ENCODE measurements at regions not wholly inside any gene's neighbourhood (a gene's known extent, or its start where the extent isn't known, plus 50 kb on each side); places are given as distances from the start of the nearest gene placed in this dataset.
"Not testable (repeated sequence)": the region's sequence is repeated elsewhere in the genome, so short reads cannot be mapped to it uniquely, and the experiment has no call there.

DNA sequence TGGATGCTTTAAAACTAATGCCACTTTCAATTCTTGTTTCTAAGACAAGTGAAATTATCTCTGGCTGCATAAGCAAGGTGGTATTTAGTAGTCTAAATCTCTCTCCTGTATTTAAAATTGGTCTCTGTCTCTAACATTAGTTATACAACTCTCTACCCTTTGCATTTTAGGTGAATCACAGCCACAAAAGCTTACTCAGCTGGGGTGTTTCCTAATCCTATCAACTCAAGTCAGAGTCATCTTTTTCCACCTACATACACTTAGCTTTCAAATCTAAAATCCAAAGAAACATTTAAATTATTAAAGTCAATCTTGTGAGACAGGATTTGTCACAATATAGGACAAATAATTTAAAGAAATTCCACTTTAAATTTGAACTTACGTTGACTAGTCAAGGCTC, 255.1 kb upstream of the CXADR start:
- Histone ChIP-seq H3K9ac (ENCODE audit: insufficient read length) (no peak overlapping the region), H3K27ac (no peak overlapping the region), H3K4me3 (no peak overlapping the region), H3K36me3 (ENCODE audit: insufficient read depth, low read length) (no peaks in the 10 kb centered on the region), H3K9me3 (ENCODE audit: low read depth, low read length) (no peaks in the 10 kb centered on the region)
- TF ChIP-seq POLR2AphosphoS5 (IDR thresholded peaks at IDR 0.05; ENCODE audit: borderline replicate concordance, low read depth, low read length) (no peak), FOXP2 (optimal IDR thresholded peaks at IDR 0.05; ENCODE audit: control extremely low read depth, extremely low read length, insufficient read depth) (no peak), EZH2 (IDR thresholded peaks at IDR 0.05) (no peak)
- DNase-seq (ENCODE audit: low read depth, low spot score): no peak

DNA sequence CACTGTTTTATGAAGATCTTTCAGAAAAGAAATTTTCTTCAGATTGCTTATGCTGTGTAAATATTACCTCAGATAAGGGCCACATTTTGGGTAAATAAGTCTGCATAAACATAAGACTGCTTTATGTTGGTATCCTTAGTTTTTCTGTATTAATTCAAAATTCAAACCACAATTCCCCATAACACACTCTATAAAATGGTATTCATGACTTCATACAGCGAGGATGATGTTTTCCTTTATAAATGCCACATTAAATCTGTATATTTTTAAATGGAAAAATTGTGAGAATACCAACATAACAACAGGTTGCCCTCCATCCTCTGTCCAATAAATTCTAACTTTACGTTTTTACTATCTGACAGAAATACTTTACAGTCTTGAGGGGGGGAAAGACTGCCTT, 248.7 kb upstream of the CXADR start:
- Histone ChIP-seq H3K36me3 (ENCODE audit: insufficient read depth, low read length) (no peaks in the 10 kb centered on the region), H3K4me3 (peak overlapping the region; percentile 42), H3K9me3 (ENCODE audit: low read depth, low read length) (no peaks in the 10 kb centered on the region), H3K9ac (ENCODE audit: insufficient read length) (no peak overlapping the region), H3K27ac (peak overlapping the region; percentile 84)
- TF ChIP-seq EZH2 (IDR thresholded peaks at IDR 0.05): no peak
- TF ChIP-seq POLR2AphosphoS5 (IDR thresholded peaks at IDR 0.05; ENCODE audit: borderline replicate concordance, low read depth, low read length): peak; percentile 18; the same call in 1 of the 2 replicates
- DNase-seq (ENCODE audit: low read depth, low spot score): peak; percentile 67

DNA sequence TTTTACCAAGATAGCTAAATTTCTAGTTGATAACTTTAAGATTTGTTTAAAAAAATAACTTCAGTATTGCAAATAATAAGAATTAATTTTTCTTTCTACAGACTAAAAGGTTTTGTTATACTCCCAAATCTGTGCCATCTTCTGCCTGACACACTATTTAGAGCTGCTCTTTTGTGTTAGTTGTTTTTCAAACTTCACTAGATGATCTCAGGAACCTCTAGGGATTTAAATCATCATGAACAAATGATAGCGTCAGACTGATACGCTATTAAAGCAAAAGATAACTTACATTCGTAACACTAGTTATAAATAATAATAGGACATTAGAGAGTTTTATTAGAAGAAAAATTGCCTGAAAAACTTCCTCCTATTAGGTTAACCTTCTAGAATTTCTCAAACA, 243.1 kb upstream of the CXADR start:
- no peaks in the 10 kb centered on the region for H3K9me3 ChIP-seq (ENCODE audit: low read depth, low read length)
- H3K4me3 ChIP-seq: peak overlapping the region; percentile 31; the same call in 1 of the 2 replicates
- H3K36me3 ChIP-seq (ENCODE audit: insufficient read depth, low read length): no peaks in the 10 kb centered on the region
- no peak for DNase-seq (ENCODE audit: low read depth, low spot score)
- TF ChIP-seq EZH2 (IDR thresholded peaks at IDR 0.05) (no peak), POLR2AphosphoS5 (IDR thresholded peaks at IDR 0.05; ENCODE audit: borderline replicate concordance, low read depth, low read length) (no peak), FOXP2 (optimal IDR thresholded peaks at IDR 0.05; ENCODE audit: control extremely low read depth, extremely low read length, insufficient read depth) (no peak)
- H3K9ac ChIP-seq (ENCODE audit: insufficient read length): peak overlapping the region; percentile 58
- H3K27ac ChIP-seq: peak overlapping the region; percentile 78

DNA sequence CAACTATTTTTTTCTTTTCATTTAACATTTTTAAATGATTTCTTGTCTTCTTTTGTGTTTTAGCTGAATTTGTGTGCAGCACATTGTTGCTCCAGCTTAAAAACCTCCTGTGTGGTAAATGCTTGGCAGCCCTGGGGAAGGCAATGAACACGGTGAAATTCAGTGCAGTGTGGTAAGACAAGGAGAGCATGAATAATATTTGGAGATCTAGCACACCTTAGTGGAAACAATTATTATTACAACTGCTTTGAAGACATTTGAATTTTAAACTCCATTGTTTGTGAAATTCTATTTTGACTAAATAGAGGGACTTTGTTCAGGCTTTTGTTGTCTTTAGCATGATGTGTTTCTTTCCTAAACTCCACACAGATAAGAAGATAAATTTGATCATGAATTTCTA, 242.6 kb upstream of the CXADR start:
- peak overlapping the region; percentile 78 for H3K27ac ChIP-seq
- H3K9me3 ChIP-seq (ENCODE audit: low read depth, low read length): no peaks in the 10 kb centered on the region
- H3K9ac ChIP-seq (ENCODE audit: insufficient read length): peak overlapping the region; percentile 58
- H3K4me3 ChIP-seq: peak overlapping the region; percentile 31; the same call in 1 of the 2 replicates
- DNase-seq (ENCODE audit: low read depth, low spot score): peak; percentile 72
- no peak for TF ChIP-seq FOXP2 (optimal IDR thresholded peaks at IDR 0.05; ENCODE audit: control extremely low read depth, extremely low read length, insufficient read depth)
- no peak for TF ChIP-seq EZH2 (IDR thresholded peaks at IDR 0.05)
- TF ChIP-seq POLR2AphosphoS5 (IDR thresholded peaks at IDR 0.05; ENCODE audit: borderline replicate concordance, low read depth, low read length): no peak
- H3K36me3 ChIP-seq (ENCODE audit: insufficient read depth, low read length): no peaks in the 10 kb centered on the region

DNA sequence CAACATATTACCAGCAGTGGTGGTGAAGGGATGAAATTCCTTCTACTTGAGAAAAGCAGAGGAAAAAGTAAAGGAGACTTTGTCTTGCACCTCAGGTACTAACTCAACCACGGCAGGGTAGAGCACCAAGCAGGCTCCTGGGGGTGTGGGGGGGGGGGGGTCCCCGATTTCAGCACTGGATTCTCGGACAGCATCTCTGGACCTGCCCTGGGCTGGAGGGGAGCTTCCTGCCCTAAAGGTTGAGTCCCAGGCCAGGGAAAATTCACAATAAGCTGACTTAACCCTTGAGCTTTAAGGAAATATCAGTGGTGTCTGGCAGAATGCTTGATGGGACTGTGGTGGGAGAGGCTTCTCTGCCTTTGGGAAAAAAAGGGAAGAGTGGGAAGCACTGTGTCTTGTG, 233.2 kb upstream of the CXADR start:
- H3K9ac ChIP-seq (ENCODE audit: insufficient read length): no peak overlapping the region
- no peak for DNase-seq (ENCODE audit: low read depth, low spot score)
- no peak for TF ChIP-seq FOXP2 (optimal IDR thresholded peaks at IDR 0.05; ENCODE audit: control extremely low read depth, extremely low read length, insufficient read depth)
- no peak for TF ChIP-seq EZH2 (IDR thresholded peaks at IDR 0.05)
- TF ChIP-seq POLR2AphosphoS5 (IDR thresholded peaks at IDR 0.05; ENCODE audit: borderline replicate concordance, low read depth, low read length): no peak
- H3K36me3 ChIP-seq (ENCODE audit: insufficient read depth, low read length): no peaks in the 10 kb centered on the region
- no peaks in the 10 kb centered on the region for H3K9me3 ChIP-seq (ENCODE audit: low read depth, low read length)
- no peak overlapping the region for H3K27ac ChIP-seq
- no peak overlapping the region for H3K4me3 ChIP-seq

DNA sequence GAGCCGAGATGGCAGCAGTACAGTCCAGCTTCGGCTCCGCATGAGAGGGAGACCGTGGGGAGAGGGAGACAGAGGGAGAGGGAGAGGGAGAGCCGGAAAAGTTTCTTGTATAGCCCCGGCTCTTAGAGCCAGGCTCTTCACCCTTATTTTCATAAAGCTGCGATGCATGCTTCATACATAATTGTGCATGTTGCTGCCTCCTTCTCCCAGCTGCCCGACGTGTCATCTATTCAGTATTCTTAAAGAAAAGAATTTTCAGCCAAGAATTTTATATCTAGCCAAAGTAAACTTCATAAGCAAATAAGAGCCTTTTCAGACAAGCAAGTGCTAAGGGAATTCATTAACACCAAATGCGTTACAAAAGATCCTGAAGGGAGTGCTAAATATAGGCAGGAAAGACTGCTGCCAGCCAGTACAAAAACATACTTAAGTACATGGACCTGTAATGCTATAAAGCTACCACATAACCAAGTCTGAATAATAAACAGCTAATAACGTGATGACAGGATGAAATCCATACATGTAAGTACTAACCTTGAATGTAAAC, 219.8 kb upstream of the CXADR start:
- not testable (repeated sequence) for DNase-seq (ENCODE audit: low read depth, low spot score); H3K4me3 ChIP-seq; H3K9me3 ChIP-seq (ENCODE audit: low read depth, low read length); H3K36me3 ChIP-seq (ENCODE audit: insufficient read depth, low read length); H3K9ac ChIP-seq (ENCODE audit: insufficient read length); H3K27ac ChIP-seq

DNA sequence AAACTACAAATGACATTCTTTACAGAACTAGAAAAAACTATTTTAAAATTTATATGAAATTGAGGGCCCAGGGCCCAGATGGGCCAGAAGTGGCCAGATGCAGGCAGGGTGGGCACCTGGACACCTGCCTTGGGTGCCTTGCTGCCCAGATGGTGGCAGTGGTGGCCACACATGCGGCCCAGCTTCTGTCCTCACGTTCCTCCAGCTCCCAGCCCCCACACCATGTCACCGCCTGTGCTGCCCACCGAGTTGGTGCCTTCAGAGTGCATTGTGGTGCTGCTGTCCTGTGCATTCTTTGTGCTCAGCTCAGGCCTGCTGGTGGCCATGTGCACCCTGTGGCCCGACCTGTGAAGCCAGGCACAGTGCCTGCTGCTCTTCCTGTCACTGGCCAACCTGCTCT, 216.8 kb upstream of the CXADR start:
- Histone ChIP-seq H3K27ac (no peak overlapping the region), H3K36me3 (ENCODE audit: insufficient read depth, low read length) (no peaks in the 10 kb centered on the region), H3K9ac (ENCODE audit: insufficient read length) (no peak overlapping the region), H3K9me3 (ENCODE audit: low read depth, low read length) (no peaks in the 10 kb centered on the region), H3K4me3 (no peak overlapping the region)
- TF ChIP-seq EZH2 (IDR thresholded peaks at IDR 0.05) (no peak), POLR2AphosphoS5 (IDR thresholded peaks at IDR 0.05; ENCODE audit: borderline replicate concordance, low read depth, low read length) (no peak), FOXP2 (optimal IDR thresholded peaks at IDR 0.05; ENCODE audit: control extremely low read depth, extremely low read length, insufficient read depth) (no peak)
- no peak for DNase-seq (ENCODE audit: low read depth, low spot score)

DNA sequence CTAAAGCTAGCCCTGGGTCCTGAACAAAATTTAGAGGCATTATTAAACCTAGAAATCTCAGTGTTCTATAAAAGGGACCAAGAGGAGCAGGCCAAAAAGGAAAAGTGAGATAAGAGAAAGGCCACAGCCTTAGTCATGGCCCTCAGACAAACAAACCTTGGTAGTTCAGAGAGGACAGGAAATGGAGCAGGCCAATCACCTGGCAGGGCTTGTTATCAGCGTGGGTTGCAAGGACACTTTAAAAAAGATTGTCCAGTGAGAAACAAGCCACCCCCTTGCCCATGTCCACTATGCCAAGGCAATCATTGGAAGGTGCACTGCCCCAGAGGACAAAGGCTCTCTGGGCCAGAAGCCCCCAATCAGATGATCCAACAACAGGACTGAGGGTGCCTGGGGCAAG, 213.3 kb upstream of the CXADR start:
- not testable (repeated sequence) for H3K27ac ChIP-seq; DNase-seq (ENCODE audit: low read depth, low spot score); H3K9me3 ChIP-seq (ENCODE audit: low read depth, low read length); H3K36me3 ChIP-seq (ENCODE audit: insufficient read depth, low read length); H3K9ac ChIP-seq (ENCODE audit: insufficient read length); H3K4me3 ChIP-seq

DNA sequence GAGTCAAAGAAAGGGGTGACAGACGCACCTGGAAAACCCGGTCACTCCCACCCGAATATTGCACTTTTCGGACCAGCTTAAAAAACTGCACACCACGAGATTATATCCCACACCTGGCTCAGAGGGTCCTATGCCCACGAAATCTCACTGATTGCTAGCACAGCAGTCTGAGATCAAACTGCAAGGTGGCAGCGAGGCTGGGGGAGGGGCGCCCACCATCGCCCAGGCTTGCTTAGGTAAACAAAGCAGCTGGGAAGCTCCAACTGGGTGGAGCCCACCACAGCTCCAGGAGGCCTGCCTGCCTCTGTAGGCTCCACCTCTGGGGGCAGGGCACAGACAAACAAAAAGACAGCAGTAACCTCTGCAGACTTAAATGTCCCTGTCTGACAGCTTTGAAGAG, 185.1 kb upstream of the CXADR start:
- not testable (repeated sequence) for H3K36me3 ChIP-seq (ENCODE audit: insufficient read depth, low read length); H3K9me3 ChIP-seq (ENCODE audit: low read depth, low read length); H3K4me3 ChIP-seq; DNase-seq (ENCODE audit: low read depth, low spot score); H3K27ac ChIP-seq; H3K9ac ChIP-seq (ENCODE audit: insufficient read length)

Data from SK-N-MC (cell line).